Gastroesophageal sphincter (tissue), 3 donors: ENCODE measurements at regions not wholly inside any gene's neighbourhood (a gene's known extent, or its start where the extent isn't known, plus 50 kb on each side); places are given as distances from the start of the nearest gene placed in this dataset.

Experiments
- CTCF ChIP-seq, 4 experiments: fragments of 200-600 bp in 2 of 4; fragments of 450-650 bp in 2 of 4; sonication (generic) in 1 of 4; IDR thresholded peaks; one replicate each; pipeline ENCODE4 v1.5.1; 2017 to 2019; ENCODE audit warnings: antibody characterized with exemption in 4 of 4, mild to moderate bottlenecking in 2 of 4, moderate library complexity in 2 of 4
- POLR2AphosphoS5 ChIP-seq: sonication (generic); formaldehyde crosslinking; IDR thresholded peaks from one replicate; pipeline ENCODE4 v1.6.1; 2017; ENCODE audit warnings: antibody characterized with exemption

GRCh38 chr10:108275895-108276685, 1111.6 kb upstream of the SORCS1 start:
- TF ChIP-seq POLR2AphosphoS5 (no peak), CTCF (IDR thresholded peaks at IDR 0.05) (no peak)
